Left lung (tissue), 4 donors: ENCODE measurements at regions not wholly inside any gene's neighbourhood (a gene's known extent, or its start where the extent isn't known, plus 50 kb on each side); places are given as distances from the start of the nearest gene placed in this dataset.
A peak's percentile ranks its signal among the peaks of the same experiment; 100 is the strongest.

Source experiments
- ATAC-seq: fragments of 200-7000 bp; cut with Tn5 transposase; one replicate; pipeline ENCODE4 v1.9.1; 2020; ENCODE audit warnings: moderate library complexity
- DNase-seq, 4 donors: peaks; one replicate each; pipeline ENCODE4 v3.0.0-alpha.2; 2013 to 2020
- H3K27ac ChIP-seq, 2 donors: fragments of 200-600 bp; sonication (generic) in 1 of 2; one replicate each; pipeline versions ENCODE4 v1.5.0 to v1.8.0; 2020 to 2021
- H3K27me3 ChIP-seq, 2 donors: fragments of 200-600 bp; sonication (generic) in 1 of 2; one replicate each; pipeline versions ENCODE4 v1.5.0 to v1.8.0; 2020 to 2021
- H3K36me3 ChIP-seq, 2 donors: fragments of 200-600 bp; sonication (generic) in 1 of 2; one replicate each; pipeline versions ENCODE4 v1.5.0 to v1.8.0; 2020 to 2021
- H3K4me1 ChIP-seq, 2 donors: fragments of 200-600 bp; one replicate each; pipeline ENCODE4 v1.8.0; 2021
- H3K4me3 ChIP-seq, 2 donors: fragments of 200-600 bp; sonication (generic) in 1 of 2; one replicate each; pipeline versions ENCODE4 v1.5.0 to v1.8.0; 2020 to 2021; ENCODE audit warnings: mild to moderate bottlenecking in 1 of 2
- H3K9me3 ChIP-seq, 2 donors: fragments of 200-600 bp; sonication (generic) in 1 of 2; one replicate each; pipeline versions ENCODE4 v1.5.0 to v1.8.0; 2020 to 2021
- CTCF ChIP-seq, 2 donors: fragments of 200-600 bp; sonication (generic) in 1 of 2; IDR thresholded peaks; one replicate each; pipeline versions ENCODE4 v1.5.0 to v1.8.0; 2021; ENCODE audit warnings: antibody characterized with exemption in 2 of 2
- intact Hi-C, 2 donors: fragments of 100-400 bp; cut with DNase I; formaldehyde crosslinking; loops; one replicate each; pipeline versions ENCODE4 v1.11.2 to v1.14.2; 2022
- donor health status: DM: no; HTN: yes; CAD: no.
- donor health status: DM: no; HTN: no; CAD: no.

- intact Hi-C loops: no loop called here
- DNase-seq (peak in 1 of 4 donors; percentile 45), ATAC-seq (no peak)
- H3K27ac ChIP-seq: no peak overlapping the region
- TF ChIP-seq CTCF (IDR thresholded peaks at IDR 0.05): no peak
- peaks cover 0 to 15% of the 10 kb centered on the region in 2 donors for H3K4me1 ChIP-seq
- no peaks in the 10 kb centered on the region for H3K36me3 ChIP-seq
- H3K9me3 ChIP-seq: no peaks in the 10 kb centered on the region
- no peak overlapping the region for H3K4me3 ChIP-seq
- no peaks in the 10 kb centered on the region for H3K27me3 ChIP-seq
Observed at GRCh38 chr7:16063716-16064675, 357.3 kb downstream of the CRPPA start.

- no peak for DNase-seq
- Histone ChIP-seq H3K36me3 (no peaks in the 10 kb centered on the region), H3K4me3 (no peak overlapping the region), H3K27me3 (no peaks in the 10 kb centered on the region), H3K27ac (no peak overlapping the region), H3K4me1 (peaks cover 0 to 15% of the 10 kb centered on the region in 2 donors), H3K9me3 (no peaks in the 10 kb centered on the region)
- intact Hi-C loops: no loop called here
- no peak for ATAC-seq
- no peak for TF ChIP-seq CTCF (IDR thresholded peaks at IDR 0.05)
Observed at GRCh38 chr7:16063221-16063620, 358.1 kb downstream of the CRPPA start.

- Histone ChIP-seq H3K36me3 (no peaks in the 10 kb centered on the region), H3K4me3 (no peak overlapping the region), H3K27ac (peak overlapping the region in 1 of 2 donors; percentile 14), H3K4me1 (peaks cover 0 to 14% of the 10 kb centered on the region in 2 donors), H3K27me3 (no peaks in the 10 kb centered on the region), H3K9me3 (no peaks in the 10 kb centered on the region)
- DNase-seq (no peak), ATAC-seq (peak; percentile 50)
- intact Hi-C loops: no loop called here
- TF ChIP-seq CTCF (IDR thresholded peaks at IDR 0.05): no peak
Observed at GRCh38 chr7:16062269-16062668, 359.1 kb downstream of the CRPPA start.

- ATAC-seq (no peak), DNase-seq (no peak)
- no peak overlapping the region for H3K4me3 ChIP-seq
- intact Hi-C loops: no loop called here
- H3K9me3 ChIP-seq: no peaks in the 10 kb centered on the region
- H3K27ac ChIP-seq: peak overlapping the region in 1 of 2 donors; percentile 14
- no peak for TF ChIP-seq CTCF (IDR thresholded peaks at IDR 0.05)
- no peaks in the 10 kb centered on the region for H3K27me3 ChIP-seq
- H3K36me3 ChIP-seq: no peaks in the 10 kb centered on the region
- peaks cover 0 to 8% of the 10 kb centered on the region in 2 donors for H3K4me1 ChIP-seq
Observed at GRCh38 chr7:16061630-16062029, 359.7 kb downstream of the CRPPA start.

GRCh38 chr7:16061011-16061410, 360.3 kb downstream of the CRPPA start:
- Histone ChIP-seq H3K4me1 (peaks cover 0 to 8% of the 10 kb centered on the region in 2 donors), H3K27me3 (no peaks in the 10 kb centered on the region), H3K27ac (no peak overlapping the region), H3K36me3 (no peaks in the 10 kb centered on the region), H3K9me3 (no peaks in the 10 kb centered on the region), H3K4me3 (no peak overlapping the region)
- DNase-seq (no peak), ATAC-seq (no peak)
- intact Hi-C loops: no loop called here
- TF ChIP-seq CTCF (IDR thresholded peaks at IDR 0.05): no peak
